GM18511 (cell line): ENCODE measurements at regions not wholly inside any gene's neighbourhood (a gene's known extent, or its start where the extent isn't known, plus 50 kb on each side); places are given as distances from the start of the nearest gene placed in this dataset.

Source experiments
- ATAC-seq: cut with Tn5 transposase; IDR thresholded peaks from one replicate; pipeline ENCODE4 v1.9.1; 2021; ENCODE audit warnings: mild to moderate bottlenecking, moderate library complexity; ENCODE audit not compliant: unreplicated experiment

DNA sequence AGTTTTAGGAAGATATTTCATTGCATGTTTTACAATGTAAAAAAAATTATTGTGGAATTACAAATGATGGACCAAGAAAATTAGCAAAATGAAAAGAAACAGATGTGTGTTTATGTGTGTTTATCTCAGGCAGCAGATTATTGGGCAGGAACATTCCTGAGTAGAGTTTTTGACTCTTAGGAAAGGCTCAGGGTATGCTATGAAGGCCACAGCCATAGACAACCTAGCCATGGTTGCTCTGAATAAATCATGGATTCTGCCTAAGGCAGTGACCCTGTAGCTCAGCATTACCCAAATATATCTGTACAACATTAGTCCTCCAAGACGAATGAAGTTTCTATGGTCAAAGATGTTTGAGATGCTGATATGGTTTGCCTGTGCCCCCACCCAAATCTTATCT, 298.3 kb downstream of the PTEN start:
- no peak for ATAC-seq

GRCh38 chr10:88162852-88163251, 299.4 kb downstream of the PTEN start:
- ATAC-seq = no peak

- no peak for ATAC-seq
Observed at GRCh38 chr10:88163572-88163971, 300.1 kb downstream of the PTEN start.

DNA sequence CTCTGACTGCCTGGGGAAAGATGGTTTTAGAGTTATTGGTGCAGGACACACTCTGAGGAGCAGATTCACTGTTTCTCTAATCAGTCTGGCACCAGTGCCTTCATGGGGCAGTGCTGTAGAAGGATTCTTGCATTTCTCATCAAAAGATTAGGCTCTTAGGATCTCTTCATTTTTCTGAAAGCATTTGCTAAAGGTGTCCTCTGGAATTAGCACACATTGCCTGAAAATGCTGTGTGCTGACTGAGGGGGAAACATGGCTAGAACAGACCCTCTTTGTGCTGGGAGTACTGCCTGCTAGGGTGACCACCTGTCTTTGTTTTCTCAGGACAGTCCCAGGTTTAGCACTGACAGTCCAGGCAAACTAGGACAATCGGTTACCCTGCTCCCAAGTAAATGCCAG, 301.0 kb downstream of the PTEN start:
- no peak for ATAC-seq

- no peak for ATAC-seq
Observed at GRCh38 chr10:88165849-88166271, 302.4 kb downstream of the PTEN start.

GRCh38 chr10:88168171-88169036, 305.0 kb downstream of the PTEN start:
- no peak for ATAC-seq

- ATAC-seq = no peak
Observed at GRCh38 chr10:88169037-88169319, 305.6 kb downstream of the PTEN start.

GRCh38 chr10:88170628-88171027, 307.2 kb downstream of the PTEN start:
- ATAC-seq = no peak

- ATAC-seq = no peak
Observed at GRCh38 chr10:88172159-88172558, 308.7 kb downstream of the PTEN start.

- no peak for ATAC-seq
Observed at GRCh38 chr10:88174391-88174790, 311.0 kb downstream of the PTEN start.

DNA sequence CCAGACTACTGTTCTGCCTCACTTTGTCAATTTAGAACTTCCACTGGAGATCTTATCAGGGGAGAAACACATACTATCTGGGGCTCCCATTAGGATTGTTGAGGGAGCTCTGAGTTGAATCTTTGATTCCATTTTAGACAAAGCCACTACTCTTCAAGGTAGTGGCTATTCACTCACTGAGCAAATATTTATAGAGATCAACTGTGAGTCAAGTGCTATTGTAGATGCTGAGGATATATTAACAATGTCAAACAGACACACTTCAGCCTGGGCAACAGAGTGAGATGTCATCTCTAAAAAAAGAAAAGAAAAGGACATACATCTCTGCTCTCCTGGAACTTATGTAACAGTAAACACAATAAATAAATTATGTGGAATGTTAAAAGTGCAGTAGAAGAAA, 315.3 kb downstream of the PTEN start:
- ATAC-seq = no peak

GRCh38 chr10:88179831-88180230, 316.4 kb downstream of the PTEN start:
- no peak for ATAC-seq

DNA sequence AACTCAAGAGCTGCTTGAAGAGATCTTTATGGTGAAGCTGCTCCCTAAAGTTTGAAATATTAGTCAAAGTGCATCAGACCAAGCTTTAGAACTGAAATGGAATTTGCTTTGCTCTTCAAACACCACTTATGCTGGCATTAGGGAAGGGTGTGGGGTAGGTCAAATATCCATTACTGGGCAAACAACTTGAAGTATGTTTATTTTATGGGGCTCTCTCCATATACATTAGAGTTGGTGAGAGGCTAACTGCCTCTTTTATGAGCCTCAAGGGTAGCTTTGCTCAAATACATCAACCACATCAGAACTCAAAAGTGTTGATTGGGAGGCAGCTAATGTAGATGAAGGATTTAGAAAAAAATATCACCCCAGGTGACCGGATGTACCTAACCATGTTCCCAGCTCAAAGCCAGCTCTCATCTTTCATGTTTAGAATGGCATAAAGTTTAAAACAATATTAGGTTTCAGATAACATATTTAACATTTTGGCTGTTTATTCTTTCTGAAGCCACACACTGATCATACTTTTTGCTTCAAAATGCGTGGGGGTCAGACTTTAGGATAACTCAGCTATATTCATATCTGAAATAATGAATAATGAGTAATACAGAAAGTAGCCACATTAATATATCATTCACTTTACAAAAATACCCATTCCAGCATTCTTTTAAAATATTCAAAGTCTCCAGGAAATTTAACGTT, 318.6 kb downstream of the PTEN start:
- ATAC-seq = no peak

DNA sequence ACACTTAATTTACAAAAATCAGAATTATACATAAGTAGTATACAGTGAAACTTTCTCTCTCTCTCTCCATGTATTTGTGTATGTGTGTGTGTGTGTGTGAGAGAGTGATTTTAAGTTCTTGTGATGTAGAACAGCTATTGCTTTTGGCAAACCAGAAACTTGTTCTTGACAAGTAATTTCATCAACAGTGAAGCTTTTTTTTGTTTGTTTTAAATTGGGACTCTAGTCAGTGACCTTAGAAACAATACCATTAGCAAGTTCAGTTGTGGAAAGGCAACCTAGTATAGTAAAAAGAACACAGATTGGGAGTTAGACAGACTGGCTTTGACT, 319.1 kb downstream of the PTEN start:
- no peak for ATAC-seq

GRCh38 chr10:88184543-88185297, 321.3 kb downstream of the PTEN start:
- no peak for ATAC-seq

DNA sequence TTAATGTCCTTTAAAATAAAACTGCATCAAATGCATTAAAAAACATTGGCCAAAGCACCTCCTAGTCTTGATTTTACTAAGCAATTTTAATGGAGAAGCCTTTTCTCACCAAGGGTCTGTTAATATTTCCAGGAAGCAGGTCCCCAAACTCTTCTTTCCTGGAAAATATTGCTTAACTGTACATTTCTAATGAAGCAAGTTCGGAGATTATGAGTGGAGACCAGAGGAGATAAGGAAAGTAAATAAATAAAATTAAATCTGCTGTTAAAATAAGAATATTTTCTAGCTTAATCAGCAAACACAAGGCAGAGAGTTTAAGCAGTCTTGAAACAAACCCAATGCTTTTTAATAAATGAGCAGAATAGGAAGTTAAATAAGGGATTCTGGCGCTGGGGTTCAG, 322.4 kb downstream of the PTEN start:
- ATAC-seq = no peak

DNA sequence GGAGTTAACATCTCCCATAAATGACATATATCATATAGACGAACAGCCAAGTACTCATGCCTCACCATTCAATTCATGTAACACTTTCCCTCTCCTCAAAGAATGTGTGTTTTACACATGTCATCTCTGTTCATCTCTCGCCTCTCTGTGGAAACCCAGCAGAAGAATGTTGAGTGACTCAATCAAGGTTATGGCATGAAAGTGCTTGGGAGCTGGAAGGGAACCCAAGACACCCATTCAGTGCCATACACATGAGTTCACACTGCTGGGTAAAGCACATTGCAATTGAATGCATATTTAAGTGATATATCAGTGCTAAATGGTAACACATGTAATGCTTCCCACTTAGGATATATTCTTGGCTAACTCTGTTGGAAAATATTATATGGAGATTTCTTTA, 322.9 kb downstream of the PTEN start:
- ATAC-seq = no peak

DNA sequence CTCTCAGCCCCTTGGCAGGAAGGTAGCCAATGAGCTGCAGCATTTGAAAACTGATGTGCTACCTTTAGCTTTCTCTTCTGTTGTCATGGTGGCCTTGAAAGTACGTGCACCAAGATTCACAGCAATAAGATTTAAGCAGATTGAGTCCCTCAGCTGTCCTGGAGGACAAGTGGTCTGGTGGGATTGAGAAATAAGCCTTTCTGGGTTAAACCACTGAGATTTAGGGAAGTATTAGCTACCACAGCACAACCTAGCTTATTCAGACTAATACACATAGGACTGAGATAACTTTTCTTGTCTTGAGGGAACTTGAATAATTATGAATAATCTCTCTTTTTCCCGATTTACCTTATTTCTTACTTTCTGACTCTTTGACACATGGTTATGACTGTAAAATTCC, 324.0 kb downstream of the PTEN start:
- ATAC-seq = no peak

DNA sequence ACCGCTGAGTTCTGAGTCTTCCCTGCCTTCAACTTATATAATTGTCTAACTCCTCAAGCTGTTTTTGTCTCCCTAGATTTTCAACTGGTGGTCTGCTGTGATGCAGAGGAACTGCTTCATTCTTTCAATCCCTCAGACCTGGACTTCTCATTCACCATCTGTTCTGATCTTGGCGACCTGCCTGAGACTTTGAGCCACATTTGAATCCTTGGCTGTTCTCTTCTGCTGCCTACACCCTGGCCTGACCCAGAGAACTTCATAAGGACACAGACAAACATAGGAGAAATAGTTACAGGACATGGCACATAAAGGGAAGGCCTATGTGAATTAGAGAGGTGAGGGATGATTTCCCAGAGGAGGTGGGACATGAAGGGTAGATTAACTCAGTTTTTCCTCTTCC, 326.7 kb downstream of the PTEN start:
- no peak for ATAC-seq

- no peak for ATAC-seq
Observed at GRCh38 chr10:88190540-88191235, 327.3 kb downstream of the PTEN start.

DNA sequence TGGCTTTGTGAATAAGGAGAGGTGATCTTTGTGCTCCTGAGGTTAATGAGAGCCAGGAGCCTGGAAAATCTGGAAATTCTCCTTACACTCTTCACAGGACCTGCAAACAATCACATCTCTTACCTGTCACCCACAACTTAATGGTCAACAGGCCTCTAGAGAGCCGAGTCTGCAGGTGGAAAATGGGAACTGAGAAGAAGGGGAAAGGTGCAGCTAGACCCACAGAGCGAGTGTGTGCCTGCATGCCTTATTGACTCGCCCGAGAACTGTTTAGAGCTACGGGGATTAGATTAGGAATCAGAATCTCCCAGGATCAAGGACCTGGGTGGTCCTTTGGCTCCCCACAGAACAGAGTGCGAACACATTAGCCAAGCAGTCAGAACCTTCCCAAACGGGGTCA, 329.6 kb downstream of the PTEN start:
- no peak for ATAC-seq
